Prostate gland (tissue), 2 donors: ENCODE measurements at regions not wholly inside any gene's neighbourhood (a gene's known extent, or its start where the extent isn't known, plus 50 kb on each side); places are given as distances from the start of the nearest gene placed in this dataset.

Experiments
- POLR2AphosphoS5 ChIP-seq: sonication (generic); formaldehyde crosslinking; IDR thresholded peaks from one replicate; pipeline ENCODE4 v1.6.1; 2017; ENCODE audit warnings: antibody characterized with exemption
- TF ChIP-seq, protein P1 (sequence below), 4 experiments: fragments of 200-600 bp in 2 of 4; fragments of 450-650 bp in 2 of 4; sonication (generic) in 2 of 4; IDR thresholded peaks; 1 replicate in 3 of 4; 2 replicates in 1 of 4; pipeline ENCODE4 v1.5.1; 2016 to 2019; ENCODE audit warnings: antibody characterized with exemption in 4 of 4, mild to moderate bottlenecking in 2 of 4, moderate library complexity in 2 of 4

DNA sequence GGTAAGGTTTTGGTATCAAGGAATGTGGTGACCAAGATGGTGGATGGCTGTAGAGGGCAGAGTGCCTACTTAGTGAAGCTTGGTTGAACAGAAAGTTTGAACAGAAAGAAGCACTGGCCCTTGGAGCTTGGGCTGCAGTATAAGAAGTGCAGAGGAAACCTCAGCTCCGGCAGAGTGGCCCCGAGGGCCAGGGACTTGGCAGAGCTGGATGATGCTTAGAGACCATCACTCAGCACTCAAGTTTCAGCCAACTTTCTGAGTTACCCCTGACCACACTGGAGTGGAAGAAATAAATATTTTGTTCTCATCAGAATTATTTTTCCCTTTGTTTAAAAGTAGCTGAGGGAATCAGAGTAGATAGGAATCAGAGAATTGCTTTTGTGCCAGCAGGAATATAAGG lies 336.7 kb downstream of the C7orf25 start:
- TF ChIP-seq, protein P1, sequence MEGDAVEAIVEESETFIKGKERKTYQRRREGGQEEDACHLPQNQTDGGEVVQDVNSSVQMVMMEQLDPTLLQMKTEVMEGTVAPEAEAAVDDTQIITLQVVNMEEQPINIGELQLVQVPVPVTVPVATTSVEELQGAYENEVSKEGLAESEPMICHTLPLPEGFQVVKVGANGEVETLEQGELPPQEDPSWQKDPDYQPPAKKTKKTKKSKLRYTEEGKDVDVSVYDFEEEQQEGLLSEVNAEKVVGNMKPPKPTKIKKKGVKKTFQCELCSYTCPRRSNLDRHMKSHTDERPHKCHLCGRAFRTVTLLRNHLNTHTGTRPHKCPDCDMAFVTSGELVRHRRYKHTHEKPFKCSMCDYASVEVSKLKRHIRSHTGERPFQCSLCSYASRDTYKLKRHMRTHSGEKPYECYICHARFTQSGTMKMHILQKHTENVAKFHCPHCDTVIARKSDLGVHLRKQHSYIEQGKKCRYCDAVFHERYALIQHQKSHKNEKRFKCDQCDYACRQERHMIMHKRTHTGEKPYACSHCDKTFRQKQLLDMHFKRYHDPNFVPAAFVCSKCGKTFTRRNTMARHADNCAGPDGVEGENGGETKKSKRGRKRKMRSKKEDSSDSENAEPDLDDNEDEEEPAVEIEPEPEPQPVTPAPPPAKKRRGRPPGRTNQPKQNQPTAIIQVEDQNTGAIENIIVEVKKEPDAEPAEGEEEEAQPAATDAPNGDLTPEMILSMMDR (IDR thresholded peaks at IDR 0.05): no peak
- TF ChIP-seq POLR2AphosphoS5: no peak
